Panc1 (cell line): ENCODE measurements at regions not wholly inside any gene's neighbourhood (a gene's known extent, or its start where the extent isn't known, plus 50 kb on each side); places are given as distances from the start of the nearest gene placed in this dataset.

Experiments used
- ATAC-seq: fragments of 200-7000 bp; cut with Tn5 transposase; 2 replicates; pipeline ENCODE4 v1.9.1; 2020; ENCODE audit warnings: mild to moderate bottlenecking, moderate library complexity
- BruUV-seq: library from RNA; stranded (reverse); fragments of 400-500 nt; replicated peaks from 2 replicates; lab custom pipeline; 2021; lab: Mats Ljungman, UMichigan
- CTCF ChIA-PET: fragments of 300-600 bp; sonication (Branson Sonifier 250); formaldehyde crosslinking; loops from one replicate; lab custom pipeline; 2022; ENCODE audit warnings: antibody characterized with exemption; lab: Charles Lee
- POLR2A ChIA-PET: fragments of 300-600 bp; sonication (Branson Sonifier 250); formaldehyde crosslinking; loops from one replicate; lab custom pipeline; 2022; ENCODE audit warnings: antibody characterized with exemption; lab: Charles Lee
- DNase-seq: peaks from one replicate; pipeline ENCODE4 v3.0.0-alpha.2; 2010; ENCODE audit warnings: low read depth, low spot score
- H3K27ac ChIP-seq: 2 replicates; pipeline ENCODE4 v1.5.1; 2011; ENCODE audit warnings: mild to moderate bottlenecking, low read length, inconsistent platforms
- H3K27me3 ChIP-seq: fragments of 200-500 bp; sonication (Bioruptor generic); 2 replicates; pipeline ENCODE4 v1.6.0; 2014; ENCODE audit warnings: low read length, inconsistent platforms; ENCODE audit not compliant: control insufficient read depth, insufficient read depth
- H3K36me3 ChIP-seq: fragments of 200-500 bp; sonication (Bioruptor generic); 2 replicates; pipeline ENCODE4 v1.5.1; 2014; ENCODE audit warnings: inconsistent platforms, mild to moderate bottlenecking, low read length, moderate library complexity; ENCODE audit not compliant: control insufficient read depth, insufficient read depth
- H3K4me1 ChIP-seq: 2 replicates; pipeline ENCODE4 v1.5.1; 2011; ENCODE audit warnings: inconsistent platforms, mild to moderate bottlenecking, low read length, moderate library complexity; ENCODE audit not compliant: control insufficient read depth, insufficient read depth
- H3K4me3 ChIP-seq, 2 experiments: 2 replicates each; pipeline ENCODE4 v1.5.1; 2011 to 2012; ENCODE audit warnings: low read depth in 2 of 2, low read length in 2 of 2, mild to moderate bottlenecking in 2 of 2, inconsistent platforms in 1 of 2, moderate library complexity in 1 of 2
- H3K9me3 ChIP-seq: fragments of 200-500 bp; sonication (Bioruptor generic); 2 replicates; pipeline ENCODE4 v1.5.1; 2014; ENCODE audit warnings: low read depth, mild to moderate bottlenecking, inconsistent platforms, low read length, moderate library complexity; ENCODE audit not compliant: control insufficient read depth, insufficient read depth
- POLR2AphosphoS5 ChIP-seq: IDR thresholded peaks from 2 replicates; pipeline ENCODE4 v1.6.1; 2012; ENCODE audit warnings: mild to moderate bottlenecking, low read depth, low read length, moderate library complexity
- SIN3A ChIP-seq: IDR thresholded peaks from 2 replicates; pipeline ENCODE4 v1.6.1; 2012; ENCODE audit warnings: low read depth, mild to moderate bottlenecking, low read length, moderate library complexity, borderline replicate concordance; ENCODE audit not compliant: insufficient read depth
- TCF7L2 ChIP-seq: IDR thresholded peaks from 2 replicates; pipeline ENCODE4 v1.6.1; 2011; ENCODE audit warnings: mild to moderate bottlenecking, low read depth, low read length, inconsistent platforms
- in situ Hi-C: cut with HindIII; loops from 2 replicates; pipeline ENCODE4 v1.10.0; 2016; ENCODE audit warnings: low sequenced_read_pairs, low pct_unique_long_range_greater_than_20kb
- intact Hi-C: fragments of 100-400 bp; cut with micrococcal nuclease; formaldehyde crosslinking; loops from one replicate; pipeline ENCODE4 v1.10.0; 2022; ENCODE audit not compliant: unreplicated experiment
- TF ChIP-seq, protein P1 (sequence below): fragments of 450-650 bp; IDR thresholded peaks from 2 replicates; pipeline ENCODE4 v1.5.1; 2017; ENCODE audit warnings: mild to moderate bottlenecking
- TF ChIP-seq, protein P2 (sequence below), 2 experiments: IDR thresholded peaks; 2 replicates each; pipeline ENCODE4 v1.6.1; 2011 to 2012; ENCODE audit warnings: low read depth in 2 of 2, control low read depth in 1 of 2, low read length in 1 of 2, mild to moderate bottlenecking in 1 of 2, moderate library complexity in 1 of 2; ENCODE audit not compliant: insufficient read depth in 1 of 2

DNA sequence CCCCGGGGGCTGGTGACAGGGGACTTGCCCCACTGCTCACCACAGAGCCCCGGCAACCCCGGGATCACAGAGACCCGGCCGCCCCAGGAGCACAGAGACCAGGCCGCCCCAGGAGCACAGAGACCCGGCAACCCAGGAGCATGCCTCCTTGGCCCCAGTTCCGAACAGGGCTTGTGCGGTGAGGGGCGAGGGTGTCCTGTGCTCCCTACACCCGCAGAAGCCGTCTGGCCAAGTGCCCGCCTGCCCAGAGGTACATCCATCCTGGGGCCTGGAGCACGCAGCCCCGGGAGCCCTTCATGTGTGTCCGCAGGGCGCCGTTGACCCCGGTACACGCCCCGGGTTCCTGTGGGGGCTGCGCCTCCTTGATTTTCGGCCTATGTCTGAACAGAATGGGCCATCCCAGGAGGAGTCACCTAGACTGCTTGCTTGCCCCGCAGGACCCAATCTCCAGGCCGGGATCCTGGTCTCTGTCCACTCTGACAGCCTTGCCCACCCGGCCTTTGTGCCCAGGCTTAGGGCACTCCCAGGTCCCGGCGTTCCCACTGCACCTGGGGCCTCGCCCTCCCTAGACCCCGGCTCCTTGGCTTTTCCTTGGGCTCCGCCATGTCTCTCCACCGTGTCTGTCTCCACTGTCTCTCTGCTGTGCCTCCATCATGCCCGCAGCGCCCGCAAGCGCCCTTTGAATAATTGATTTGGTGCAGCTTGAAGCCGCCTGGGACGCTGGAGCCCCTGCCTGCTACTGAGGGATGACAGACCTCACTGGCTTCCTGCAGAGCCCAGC is 219.8 kb downstream of the ERMARD start:
- no peaks in the 10 kb centered on the region; the same call in 1 of the 2 replicates for H3K27me3 ChIP-seq
- H3K4me1 ChIP-seq, result no peaks in the 10 kb centered on the region
- H3K9me3 ChIP-seq, result no peaks in the 10 kb centered on the region
- H3K4me3 ChIP-seq, result no peak overlapping the region
- no peak for DNase-seq
- ATAC-seq, result no peak
- TF ChIP-seq, protein P1, sequence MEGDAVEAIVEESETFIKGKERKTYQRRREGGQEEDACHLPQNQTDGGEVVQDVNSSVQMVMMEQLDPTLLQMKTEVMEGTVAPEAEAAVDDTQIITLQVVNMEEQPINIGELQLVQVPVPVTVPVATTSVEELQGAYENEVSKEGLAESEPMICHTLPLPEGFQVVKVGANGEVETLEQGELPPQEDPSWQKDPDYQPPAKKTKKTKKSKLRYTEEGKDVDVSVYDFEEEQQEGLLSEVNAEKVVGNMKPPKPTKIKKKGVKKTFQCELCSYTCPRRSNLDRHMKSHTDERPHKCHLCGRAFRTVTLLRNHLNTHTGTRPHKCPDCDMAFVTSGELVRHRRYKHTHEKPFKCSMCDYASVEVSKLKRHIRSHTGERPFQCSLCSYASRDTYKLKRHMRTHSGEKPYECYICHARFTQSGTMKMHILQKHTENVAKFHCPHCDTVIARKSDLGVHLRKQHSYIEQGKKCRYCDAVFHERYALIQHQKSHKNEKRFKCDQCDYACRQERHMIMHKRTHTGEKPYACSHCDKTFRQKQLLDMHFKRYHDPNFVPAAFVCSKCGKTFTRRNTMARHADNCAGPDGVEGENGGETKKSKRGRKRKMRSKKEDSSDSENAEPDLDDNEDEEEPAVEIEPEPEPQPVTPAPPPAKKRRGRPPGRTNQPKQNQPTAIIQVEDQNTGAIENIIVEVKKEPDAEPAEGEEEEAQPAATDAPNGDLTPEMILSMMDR, result no peak
- TF ChIP-seq, protein P2, sequence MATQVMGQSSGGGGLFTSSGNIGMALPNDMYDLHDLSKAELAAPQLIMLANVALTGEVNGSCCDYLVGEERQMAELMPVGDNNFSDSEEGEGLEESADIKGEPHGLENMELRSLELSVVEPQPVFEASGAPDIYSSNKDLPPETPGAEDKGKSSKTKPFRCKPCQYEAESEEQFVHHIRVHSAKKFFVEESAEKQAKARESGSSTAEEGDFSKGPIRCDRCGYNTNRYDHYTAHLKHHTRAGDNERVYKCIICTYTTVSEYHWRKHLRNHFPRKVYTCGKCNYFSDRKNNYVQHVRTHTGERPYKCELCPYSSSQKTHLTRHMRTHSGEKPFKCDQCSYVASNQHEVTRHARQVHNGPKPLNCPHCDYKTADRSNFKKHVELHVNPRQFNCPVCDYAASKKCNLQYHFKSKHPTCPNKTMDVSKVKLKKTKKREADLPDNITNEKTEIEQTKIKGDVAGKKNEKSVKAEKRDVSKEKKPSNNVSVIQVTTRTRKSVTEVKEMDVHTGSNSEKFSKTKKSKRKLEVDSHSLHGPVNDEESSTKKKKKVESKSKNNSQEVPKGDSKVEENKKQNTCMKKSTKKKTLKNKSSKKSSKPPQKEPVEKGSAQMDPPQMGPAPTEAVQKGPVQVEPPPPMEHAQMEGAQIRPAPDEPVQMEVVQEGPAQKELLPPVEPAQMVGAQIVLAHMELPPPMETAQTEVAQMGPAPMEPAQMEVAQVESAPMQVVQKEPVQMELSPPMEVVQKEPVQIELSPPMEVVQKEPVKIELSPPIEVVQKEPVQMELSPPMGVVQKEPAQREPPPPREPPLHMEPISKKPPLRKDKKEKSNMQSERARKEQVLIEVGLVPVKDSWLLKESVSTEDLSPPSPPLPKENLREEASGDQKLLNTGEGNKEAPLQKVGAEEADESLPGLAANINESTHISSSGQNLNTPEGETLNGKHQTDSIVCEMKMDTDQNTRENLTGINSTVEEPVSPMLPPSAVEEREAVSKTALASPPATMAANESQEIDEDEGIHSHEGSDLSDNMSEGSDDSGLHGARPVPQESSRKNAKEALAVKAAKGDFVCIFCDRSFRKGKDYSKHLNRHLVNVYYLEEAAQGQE (IDR thresholded peaks at IDR 0.05; ENCODE audit: insufficient read depth in 1 of 2, low read depth in 2 of 2, low read length in 1 of 2), result no peak
- TF ChIP-seq SIN3A (no peak), POLR2AphosphoS5 (no peak), TCF7L2 (no peak)
- H3K36me3 ChIP-seq, result no peaks in the 10 kb centered on the region
- POLR2A ChIA-PET, result no interaction called here
- intact Hi-C loops, result no loop called here
- H3K27ac ChIP-seq, result no peak overlapping the region
- CTCF ChIA-PET, result no interaction called here
- no TSS peak for BruUV-seq
- in situ Hi-C loops, result no loop called here

DNA sequence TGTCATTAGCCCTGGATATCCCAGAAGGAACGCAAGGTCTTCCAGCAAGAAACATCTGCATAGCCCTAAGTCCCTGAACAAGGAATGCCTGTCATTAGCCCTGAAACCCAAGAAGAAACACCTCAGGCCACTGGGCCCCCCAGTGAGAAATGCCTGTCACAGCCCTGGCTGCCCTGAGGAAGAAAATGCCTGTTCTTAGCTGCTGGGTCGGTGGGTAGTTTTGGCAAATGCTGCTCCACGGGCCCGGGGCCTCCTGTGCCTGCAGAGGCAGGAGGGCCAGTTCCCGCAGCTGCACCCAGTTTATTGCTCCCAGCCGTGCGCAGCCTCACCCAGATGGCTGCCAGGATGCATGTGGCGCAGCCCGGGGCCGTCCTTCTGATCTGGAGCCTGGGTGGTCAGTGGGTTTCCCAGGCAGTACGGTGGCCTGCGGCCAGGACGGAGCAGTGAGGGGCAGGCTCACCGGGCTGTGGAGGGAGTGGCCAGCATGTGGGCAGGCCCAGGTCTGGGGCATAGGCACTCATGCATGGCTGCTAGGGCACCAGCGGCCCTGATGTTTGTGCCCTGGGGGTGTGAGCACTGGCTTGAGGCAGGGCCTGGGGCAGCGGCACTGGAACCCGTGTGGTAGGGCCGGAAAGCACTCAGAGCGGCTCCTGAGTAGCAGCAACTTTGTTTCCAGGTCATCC is 219.0 kb downstream of the ERMARD start:
- DNase-seq, result no peak
- H3K4me1 ChIP-seq, result no peaks in the 10 kb centered on the region
- CTCF ChIA-PET, result no interaction called here
- BruUV-seq, result no TSS peak
- H3K4me3 ChIP-seq, result no peak overlapping the region
- H3K27me3 ChIP-seq, result no peaks in the 10 kb centered on the region; the same call in 1 of the 2 replicates
- in situ Hi-C loops, result no loop called here
- ATAC-seq, result peak; percentile 10; the same call in 1 of the 2 replicates
- H3K9me3 ChIP-seq, result no peaks in the 10 kb centered on the region
- no peak overlapping the region for H3K27ac ChIP-seq
- POLR2A ChIA-PET, result no interaction called here
- no peak for TF ChIP-seq POLR2AphosphoS5
- TF ChIP-seq, protein P2 (IDR thresholded peaks at IDR 0.05; ENCODE audit: insufficient read depth in 1 of 2, low read depth in 2 of 2, low read length in 1 of 2), result no peak
- TF ChIP-seq, protein P1, result no peak
- TF ChIP-seq SIN3A, result no peak
- TF ChIP-seq TCF7L2, result no peak
- no peaks in the 10 kb centered on the region for H3K36me3 ChIP-seq
- intact Hi-C loops, result no loop called here
